ENCODE measurements at regions not wholly inside any gene's neighbourhood (a gene's known extent, or its start where the extent isn't known, plus 50 kb on each side); places are given as distances from the start of the nearest gene placed in this dataset.

- TF ChIP-seq, protein P1, sequence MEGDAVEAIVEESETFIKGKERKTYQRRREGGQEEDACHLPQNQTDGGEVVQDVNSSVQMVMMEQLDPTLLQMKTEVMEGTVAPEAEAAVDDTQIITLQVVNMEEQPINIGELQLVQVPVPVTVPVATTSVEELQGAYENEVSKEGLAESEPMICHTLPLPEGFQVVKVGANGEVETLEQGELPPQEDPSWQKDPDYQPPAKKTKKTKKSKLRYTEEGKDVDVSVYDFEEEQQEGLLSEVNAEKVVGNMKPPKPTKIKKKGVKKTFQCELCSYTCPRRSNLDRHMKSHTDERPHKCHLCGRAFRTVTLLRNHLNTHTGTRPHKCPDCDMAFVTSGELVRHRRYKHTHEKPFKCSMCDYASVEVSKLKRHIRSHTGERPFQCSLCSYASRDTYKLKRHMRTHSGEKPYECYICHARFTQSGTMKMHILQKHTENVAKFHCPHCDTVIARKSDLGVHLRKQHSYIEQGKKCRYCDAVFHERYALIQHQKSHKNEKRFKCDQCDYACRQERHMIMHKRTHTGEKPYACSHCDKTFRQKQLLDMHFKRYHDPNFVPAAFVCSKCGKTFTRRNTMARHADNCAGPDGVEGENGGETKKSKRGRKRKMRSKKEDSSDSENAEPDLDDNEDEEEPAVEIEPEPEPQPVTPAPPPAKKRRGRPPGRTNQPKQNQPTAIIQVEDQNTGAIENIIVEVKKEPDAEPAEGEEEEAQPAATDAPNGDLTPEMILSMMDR (IDR thresholded peaks at IDR 0.05; ENCODE audit: insufficient read depth, low read depth, low read length, missing control alignments): no peak
- no peak for DNase-seq (ENCODE audit: low read depth)
- H3K4me3 ChIP-seq (ENCODE audit: low read length): no peak overlapping the region
Observed at GRCh38 chr9:85215961-85216360, 525.8 kb downstream of the AGTPBP1 start.

- TF ChIP-seq, protein P1 (IDR thresholded peaks at IDR 0.05; ENCODE audit: insufficient read depth, low read depth, low read length, missing control alignments): no peak
- DNase-seq (ENCODE audit: low read depth): no peak
- H3K4me3 ChIP-seq (ENCODE audit: low read length): no peak overlapping the region
Observed at GRCh38 chr9:85215416-85215815, 526.3 kb downstream of the AGTPBP1 start.

DNA sequence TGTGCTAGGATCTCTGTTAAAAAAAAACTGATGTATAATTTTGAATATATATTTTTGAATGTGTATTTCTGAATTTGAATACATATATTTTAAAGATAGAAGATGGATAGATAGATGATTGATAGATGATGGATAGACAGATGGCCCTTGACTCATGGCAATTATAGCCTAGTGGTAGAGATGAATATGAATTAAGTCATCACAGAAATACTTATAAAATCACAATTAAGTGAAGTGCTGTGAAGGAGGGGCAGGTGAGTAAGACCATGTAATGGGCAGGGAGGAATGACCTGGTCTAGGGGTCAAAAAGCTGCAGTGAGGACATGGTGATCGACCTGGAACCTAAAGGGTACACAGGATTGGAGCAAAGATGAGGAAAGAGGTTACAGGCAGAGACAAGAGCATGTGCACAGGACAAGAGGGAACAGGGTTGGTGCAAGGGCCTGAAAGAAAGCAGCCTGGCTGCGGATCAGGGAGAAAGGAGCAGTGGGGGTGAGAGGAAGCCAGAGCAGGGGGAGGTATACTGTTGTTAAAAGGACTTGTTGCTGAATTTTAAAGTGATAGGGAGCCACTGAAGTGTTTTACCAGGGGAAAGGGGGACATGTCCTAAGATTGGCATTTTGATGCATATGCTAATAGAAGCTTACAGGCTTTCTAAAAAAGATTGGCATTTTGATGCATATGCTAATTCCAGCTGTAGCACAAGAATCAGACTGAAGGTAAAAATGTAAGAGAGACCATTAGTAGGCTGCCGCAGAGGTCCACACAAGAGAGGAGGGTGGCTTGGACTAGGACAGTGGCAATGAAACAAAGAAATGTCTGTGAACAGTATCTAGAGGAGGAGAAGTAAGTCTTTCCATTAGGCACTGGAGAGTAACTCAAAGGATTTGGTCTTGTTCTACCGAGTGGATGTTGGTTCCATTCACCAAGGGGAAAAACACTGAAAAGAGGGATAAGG lies 527.8 kb downstream of the AGTPBP1 start:
- DNase-seq (ENCODE audit: low read depth): no peak
- H3K4me3 ChIP-seq (ENCODE audit: low read length): no peak overlapping the region
- TF ChIP-seq, protein P1 (IDR thresholded peaks at IDR 0.05; ENCODE audit: insufficient read depth, low read depth, low read length, missing control alignments): no peak

GRCh38 chr9:85212887-85213286 lies 528.9 kb downstream of the AGTPBP1 start:
- H3K4me3 ChIP-seq (ENCODE audit: low read length): no peak overlapping the region
- TF ChIP-seq, protein P1 (IDR thresholded peaks at IDR 0.05; ENCODE audit: insufficient read depth, low read depth, low read length, missing control alignments): no peak
- DNase-seq (ENCODE audit: low read depth): peak; percentile 93

DNA sequence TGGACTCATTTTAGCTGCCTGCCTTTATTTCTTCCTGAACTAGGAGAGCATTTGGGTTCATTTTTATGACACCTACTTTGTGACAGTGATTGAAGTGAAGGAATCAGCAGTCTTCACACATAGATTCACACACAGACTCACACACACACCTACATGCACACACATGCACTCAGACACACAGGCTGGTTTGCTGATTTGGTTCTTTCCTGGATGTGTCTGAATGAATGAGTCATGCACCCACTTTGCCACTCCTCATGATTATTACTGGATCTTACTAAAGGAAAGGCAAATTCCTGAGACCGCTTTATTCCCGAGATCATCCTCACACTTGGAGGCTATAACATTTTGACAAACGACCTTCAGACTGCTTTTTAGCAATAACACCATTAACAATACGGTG lies 529.5 kb downstream of the AGTPBP1 start:
- TF ChIP-seq, protein P1 (IDR thresholded peaks at IDR 0.05; ENCODE audit: insufficient read depth, low read depth, low read length, missing control alignments): no peak
- DNase-seq (ENCODE audit: low read depth): peak; percentile 93
- H3K4me3 ChIP-seq (ENCODE audit: low read length): no peak overlapping the region

- TF ChIP-seq, protein P1 (IDR thresholded peaks at IDR 0.05; ENCODE audit: insufficient read depth, low read depth, low read length, missing control alignments): no peak
- H3K4me3 ChIP-seq (ENCODE audit: low read length): no peak overlapping the region
- no peak for DNase-seq (ENCODE audit: low read depth)
Observed at GRCh38 chr9:85208666-85209065, 533.1 kb downstream of the AGTPBP1 start.

Data from epithelial cell of esophagus (primary cell).